HL-60 (cell line): ENCODE measurements at regions not wholly inside any gene's neighbourhood (a gene's known extent, or its start where the extent isn't known, plus 50 kb on each side); places are given as distances from the start of the nearest gene placed in this dataset.

Source experiments
- GABPA ChIP-seq: IDR thresholded peaks from 2 replicates; pipeline ENCODE4 v1.6.1; 2012; ENCODE audit warnings: low read depth
- POLR2AphosphoS5 ChIP-seq: IDR thresholded peaks from 2 replicates; pipeline ENCODE4 v1.6.1; 2012; ENCODE audit warnings: low read depth
- REST ChIP-seq: IDR thresholded peaks from 2 replicates; pipeline ENCODE4 v1.6.1; 2012; ENCODE audit warnings: low read depth; ENCODE audit not compliant: insufficient replicate concordance
- SPI1 ChIP-seq: IDR thresholded peaks from 2 replicates; pipeline ENCODE4 v1.6.1; 2012; ENCODE audit warnings: low read depth, mild to moderate bottlenecking, borderline replicate concordance
- TF ChIP-seq, protein P1 (sequence below): IDR thresholded peaks from one replicate; pipeline ENCODE4 v1.5.1; 2011; ENCODE audit warnings: low read length, control low read depth, inconsistent platforms; ENCODE audit not compliant: insufficient read depth

GRCh38 chr18:67670024-67670543 lies 153.6 kb upstream of the DSEL start:
- TF ChIP-seq, protein P1, sequence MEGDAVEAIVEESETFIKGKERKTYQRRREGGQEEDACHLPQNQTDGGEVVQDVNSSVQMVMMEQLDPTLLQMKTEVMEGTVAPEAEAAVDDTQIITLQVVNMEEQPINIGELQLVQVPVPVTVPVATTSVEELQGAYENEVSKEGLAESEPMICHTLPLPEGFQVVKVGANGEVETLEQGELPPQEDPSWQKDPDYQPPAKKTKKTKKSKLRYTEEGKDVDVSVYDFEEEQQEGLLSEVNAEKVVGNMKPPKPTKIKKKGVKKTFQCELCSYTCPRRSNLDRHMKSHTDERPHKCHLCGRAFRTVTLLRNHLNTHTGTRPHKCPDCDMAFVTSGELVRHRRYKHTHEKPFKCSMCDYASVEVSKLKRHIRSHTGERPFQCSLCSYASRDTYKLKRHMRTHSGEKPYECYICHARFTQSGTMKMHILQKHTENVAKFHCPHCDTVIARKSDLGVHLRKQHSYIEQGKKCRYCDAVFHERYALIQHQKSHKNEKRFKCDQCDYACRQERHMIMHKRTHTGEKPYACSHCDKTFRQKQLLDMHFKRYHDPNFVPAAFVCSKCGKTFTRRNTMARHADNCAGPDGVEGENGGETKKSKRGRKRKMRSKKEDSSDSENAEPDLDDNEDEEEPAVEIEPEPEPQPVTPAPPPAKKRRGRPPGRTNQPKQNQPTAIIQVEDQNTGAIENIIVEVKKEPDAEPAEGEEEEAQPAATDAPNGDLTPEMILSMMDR = no peak
- TF ChIP-seq REST (no peak), POLR2AphosphoS5 (no peak), GABPA (no peak), SPI1 (no peak)
